ENCODE measurements at regions not wholly inside any gene's neighbourhood (a gene's known extent, or its start where the extent isn't known, plus 50 kb on each side); places are given as distances from the start of the nearest gene placed in this dataset.

- no peak for DNase-seq (ENCODE audit: low read depth)
Observed at GRCh38 chr13:102935896-102936321, 90.1 kb downstream of the ERCC5 start.

GRCh38 chr13:102933523-102933922 is 87.7 kb downstream of the ERCC5 start:
- no peak for DNase-seq (ENCODE audit: low read depth)

- no peak for DNase-seq (ENCODE audit: low read depth)
Observed at GRCh38 chr13:102933122-102933521, 87.3 kb downstream of the ERCC5 start.

- DNase-seq (ENCODE audit: low read depth): no peak
Observed at GRCh38 chr13:102932331-102932730, 86.5 kb downstream of the ERCC5 start.

GRCh38 chr13:102930566-102930965 is 84.7 kb downstream of the ERCC5 start:
- no peak for DNase-seq (ENCODE audit: low read depth)

GRCh38 chr13:102928941-102929675 is 83.3 kb downstream of the ERCC5 start:
- DNase-seq (ENCODE audit: low read depth): no peak

Data from GM04503 (cell line).